ENCODE measurements at regions not wholly inside any gene's neighbourhood (a gene's known extent, or its start where the extent isn't known, plus 50 kb on each side); places are given as distances from the start of the nearest gene placed in this dataset.
"Not testable (repeated sequence)": the region's sequence is repeated elsewhere in the genome, so short reads cannot be mapped to it uniquely, and the experiment has no call there.

- not testable (repeated sequence) for H3K4me3 Mint-ChIP-seq; ATAC-seq; H3K4me1 Mint-ChIP-seq (ENCODE audit: low read depth); DNase-seq; H3K9me3 Mint-ChIP-seq; H3K36me3 Mint-ChIP-seq (ENCODE audit: insufficient read depth)
- H3K27me3 Mint-ChIP-seq (ENCODE audit: low read depth), result peaks cover 14% of the 10 kb centered on the region
These were observed 60.5 kb downstream of the AREG start for GRCh38 chr4:74505355-74505978.

DNA sequence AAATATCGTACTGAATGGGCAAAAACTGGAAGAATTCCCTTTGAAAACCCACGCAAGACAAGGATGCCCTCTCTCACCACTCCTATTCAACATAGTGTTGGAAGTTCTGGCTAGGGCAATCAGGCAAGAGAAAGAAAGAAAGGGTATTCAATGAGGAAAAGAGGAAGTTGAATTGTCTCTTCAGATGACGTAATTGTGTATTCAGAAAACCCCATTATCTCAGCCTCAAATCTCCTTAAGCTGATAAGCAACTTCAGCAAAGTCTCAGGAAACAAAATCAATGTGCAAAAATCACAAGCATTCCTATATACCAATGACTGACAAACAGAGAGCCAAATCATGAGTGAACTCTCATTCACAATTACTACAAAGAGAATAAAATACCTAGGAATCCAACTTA, 64.4 kb downstream of the AREG start:
- not testable (repeated sequence) for H3K4me3 Mint-ChIP-seq; H3K9me3 Mint-ChIP-seq; H3K4me1 Mint-ChIP-seq (ENCODE audit: low read depth); ATAC-seq; DNase-seq; H3K27me3 Mint-ChIP-seq (ENCODE audit: low read depth); H3K36me3 Mint-ChIP-seq (ENCODE audit: insufficient read depth)

DNA sequence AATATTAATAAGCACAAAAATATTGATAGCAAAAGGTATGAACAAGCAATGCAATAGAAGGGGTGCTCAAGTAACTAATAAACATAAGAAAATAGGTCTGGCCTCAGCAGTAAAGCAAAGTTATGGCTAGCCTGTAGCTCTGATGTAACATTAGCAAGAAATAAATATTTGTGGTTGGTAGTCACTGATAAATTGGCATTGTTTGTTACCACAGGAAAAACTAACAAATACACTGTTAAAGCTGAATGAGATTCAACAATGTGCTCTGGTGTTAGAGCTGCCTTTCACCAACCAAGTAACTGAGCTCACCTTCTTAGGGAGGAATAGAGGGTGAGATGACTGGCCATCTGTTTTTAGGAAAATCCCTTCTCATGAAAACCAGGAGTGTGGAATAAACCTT, 71.4 kb downstream of the AREG start:
- H3K27me3 Mint-ChIP-seq (ENCODE audit: low read depth), result no peaks in the 10 kb centered on the region
- H3K9me3 Mint-ChIP-seq, result no peaks in the 10 kb centered on the region
- no peaks in the 10 kb centered on the region for H3K4me1 Mint-ChIP-seq (ENCODE audit: low read depth)
- H3K4me3 Mint-ChIP-seq, result no peak overlapping the region
- DNase-seq, result no peak
- ATAC-seq, result no peak
- H3K36me3 Mint-ChIP-seq (ENCODE audit: insufficient read depth), result no peaks in the 10 kb centered on the region

- no peaks in the 10 kb centered on the region for H3K4me1 Mint-ChIP-seq (ENCODE audit: low read depth)
- ATAC-seq (no peak), DNase-seq (no peak)
- no peaks in the 10 kb centered on the region for H3K36me3 Mint-ChIP-seq (ENCODE audit: insufficient read depth)
- H3K4me3 Mint-ChIP-seq, result no peak overlapping the region
- no peaks in the 10 kb centered on the region for H3K27me3 Mint-ChIP-seq (ENCODE audit: low read depth)
- H3K9me3 Mint-ChIP-seq, result no peaks in the 10 kb centered on the region
These were observed 73.1 kb downstream of the AREG start for GRCh38 chr4:74517996-74518395.

DNA sequence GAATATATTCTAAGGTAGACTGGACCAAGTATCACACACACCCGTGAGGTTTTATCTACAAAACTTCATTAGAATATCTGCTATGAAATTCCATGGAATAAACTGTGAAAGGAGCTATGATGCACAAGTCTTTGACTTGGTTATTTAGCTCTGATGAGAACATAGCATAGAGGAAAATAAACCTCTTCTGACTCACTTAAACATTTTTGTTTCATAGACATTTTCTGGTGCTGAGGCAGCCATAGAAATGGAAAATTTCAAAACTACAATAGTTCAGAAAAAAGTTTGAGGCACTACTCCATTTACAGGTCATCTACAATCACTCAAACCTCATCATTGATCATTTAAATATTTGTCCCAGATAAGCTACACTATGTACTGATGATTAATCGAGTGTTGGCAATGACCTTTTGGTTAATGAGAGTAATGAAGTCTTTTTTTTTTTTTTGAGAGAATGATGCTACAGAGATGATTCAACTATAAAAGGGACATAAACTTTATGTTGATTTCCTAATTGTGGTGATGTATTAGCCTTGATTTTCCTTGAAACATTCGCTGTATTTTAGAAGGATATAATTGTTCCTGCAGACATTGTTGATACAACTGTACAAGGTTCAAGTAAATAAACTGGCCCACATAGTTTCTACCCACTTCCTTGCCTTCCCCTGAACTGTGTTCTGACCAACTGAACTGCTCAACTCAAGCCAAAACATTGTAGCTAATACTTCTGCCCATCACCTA, 77.5 kb downstream of the AREG start:
- no peak overlapping the region for H3K4me3 Mint-ChIP-seq
- no peaks in the 10 kb centered on the region for H3K4me1 Mint-ChIP-seq (ENCODE audit: low read depth)
- H3K9me3 Mint-ChIP-seq, result no peaks in the 10 kb centered on the region
- no peaks in the 10 kb centered on the region for H3K27me3 Mint-ChIP-seq (ENCODE audit: low read depth)
- no peak for ATAC-seq
- DNase-seq, result no peak
- H3K36me3 Mint-ChIP-seq (ENCODE audit: insufficient read depth), result no peaks in the 10 kb centered on the region

GRCh38 chr4:74523096-74523495, 78.2 kb downstream of the AREG start:
- no peak for ATAC-seq
- Mint-ChIP-seq H3K9me3 (no peaks in the 10 kb centered on the region), H3K4me3 (no peak overlapping the region), H3K27me3 (ENCODE audit: low read depth) (no peaks in the 10 kb centered on the region), H3K36me3 (ENCODE audit: insufficient read depth) (no peaks in the 10 kb centered on the region), H3K4me1 (ENCODE audit: low read depth) (no peaks in the 10 kb centered on the region)
- DNase-seq, result no peak

DNA sequence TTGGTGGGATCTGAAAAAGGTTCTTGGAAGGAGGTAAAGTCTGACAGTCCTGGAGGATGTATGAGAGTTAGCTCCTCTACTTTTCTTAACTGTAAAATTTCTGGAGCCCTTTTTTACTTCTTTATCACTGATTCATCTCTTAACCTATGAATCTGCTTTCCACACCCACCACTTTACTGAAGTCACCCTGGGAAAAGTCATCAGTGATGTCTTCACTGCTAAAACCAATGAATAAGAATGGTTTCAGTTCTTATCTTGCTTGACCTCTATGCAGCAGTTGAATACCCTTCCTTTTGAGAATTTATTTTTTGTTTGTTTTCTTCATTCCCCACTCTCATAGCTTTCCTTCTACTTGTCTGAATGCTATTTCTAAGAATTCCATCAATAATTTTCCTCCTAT, 80.0 kb downstream of the AREG start:
- Mint-ChIP-seq H3K9me3 (no peaks in the 10 kb centered on the region), H3K36me3 (ENCODE audit: insufficient read depth) (no peaks in the 10 kb centered on the region), H3K4me3 (no peak overlapping the region), H3K27me3 (ENCODE audit: low read depth) (no peaks in the 10 kb centered on the region), H3K4me1 (ENCODE audit: low read depth) (no peaks in the 10 kb centered on the region)
- ATAC-seq (no peak), DNase-seq (no peak)

- Mint-ChIP-seq H3K9me3 (no peaks in the 10 kb centered on the region), H3K27me3 (ENCODE audit: low read depth) (no peaks in the 10 kb centered on the region), H3K4me3 (no peak overlapping the region), H3K36me3 (ENCODE audit: insufficient read depth) (no peaks in the 10 kb centered on the region), H3K4me1 (ENCODE audit: low read depth) (no peaks in the 10 kb centered on the region)
- DNase-seq, result no peak
- no peak for ATAC-seq
These were observed 82.1 kb downstream of the AREG start for GRCh38 chr4:74527049-74527448.

DNA sequence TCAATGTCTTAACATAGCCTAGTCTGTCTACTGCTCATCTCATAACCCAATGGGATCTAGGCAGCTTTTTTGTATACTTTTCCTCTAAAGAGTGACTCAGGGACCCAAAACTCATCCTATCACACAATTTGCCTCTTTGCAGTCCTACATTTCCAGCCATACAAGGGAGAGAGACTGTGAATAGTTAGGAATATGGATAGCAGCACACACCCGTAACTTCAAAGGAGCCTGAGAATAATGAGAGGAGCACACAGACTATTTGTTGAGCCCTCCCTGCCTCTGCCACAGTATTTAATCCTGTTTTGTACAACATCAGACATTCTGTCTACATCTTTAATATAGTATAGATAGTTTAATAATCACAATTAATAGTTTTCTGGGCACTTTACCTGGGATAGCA, 83.2 kb downstream of the AREG start:
- Mint-ChIP-seq H3K36me3 (ENCODE audit: insufficient read depth) (no peaks in the 10 kb centered on the region), H3K4me3 (no peak overlapping the region), H3K27me3 (ENCODE audit: low read depth) (no peaks in the 10 kb centered on the region), H3K9me3 (no peaks in the 10 kb centered on the region), H3K4me1 (ENCODE audit: low read depth) (no peaks in the 10 kb centered on the region)
- DNase-seq (no peak), ATAC-seq (no peak)

GRCh38 chr4:74529284-74530041, 84.5 kb downstream of the AREG start:
- DNase-seq (no peak), ATAC-seq (no peak)
- H3K9me3 Mint-ChIP-seq, result no peaks in the 10 kb centered on the region
- H3K4me1 Mint-ChIP-seq (ENCODE audit: low read depth), result no peaks in the 10 kb centered on the region
- no peaks in the 10 kb centered on the region for H3K27me3 Mint-ChIP-seq (ENCODE audit: low read depth)
- no peak overlapping the region for H3K4me3 Mint-ChIP-seq
- H3K36me3 Mint-ChIP-seq (ENCODE audit: insufficient read depth), result no peaks in the 10 kb centered on the region

DNA sequence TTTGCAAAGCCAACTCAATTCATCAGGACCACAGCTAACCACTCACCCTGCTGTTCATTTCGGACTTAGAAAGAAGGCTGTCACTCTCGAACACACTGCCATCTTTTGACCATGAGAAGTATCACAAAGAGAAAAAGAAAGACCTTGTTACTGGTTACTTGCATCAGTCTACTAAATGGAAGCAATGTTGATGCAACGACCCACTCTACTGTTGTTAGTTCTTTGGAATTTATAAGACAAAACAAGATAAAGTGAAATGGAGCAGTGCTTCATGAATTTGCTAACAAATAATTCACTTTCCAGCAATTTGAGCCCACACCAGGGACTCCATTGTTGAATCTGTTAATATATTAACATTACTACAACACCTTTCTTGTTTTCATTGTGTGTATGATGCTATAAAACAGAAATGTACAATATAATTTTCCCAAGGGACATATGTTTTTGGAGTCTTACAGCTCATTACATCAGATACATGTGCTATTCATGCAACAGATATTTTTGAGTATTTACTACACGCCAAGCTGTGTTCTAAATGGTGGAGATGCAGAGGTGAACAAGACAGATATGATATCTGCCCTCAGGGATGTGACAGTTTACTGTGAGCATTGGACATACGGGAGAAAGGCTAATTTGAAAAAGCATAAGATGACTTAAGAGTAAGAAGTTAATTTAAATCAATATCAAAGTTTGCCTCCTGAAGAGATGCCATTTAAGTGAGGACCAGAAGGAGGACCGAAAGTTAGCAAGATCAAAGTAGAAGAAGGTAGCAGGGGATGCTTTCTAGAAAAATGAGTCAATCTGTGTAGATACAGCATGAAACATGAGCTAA, 87.2 kb downstream of the AREG start:
- H3K9me3 Mint-ChIP-seq, result no peaks in the 10 kb centered on the region
- no peak overlapping the region for H3K4me3 Mint-ChIP-seq
- H3K36me3 Mint-ChIP-seq (ENCODE audit: insufficient read depth), result no peaks in the 10 kb centered on the region
- ATAC-seq (no peak), DNase-seq (no peak)
- peaks cover under 1% of the 10 kb centered on the region for H3K27me3 Mint-ChIP-seq (ENCODE audit: low read depth)
- H3K4me1 Mint-ChIP-seq (ENCODE audit: low read depth), result no peaks in the 10 kb centered on the region

- Mint-ChIP-seq H3K4me3 (no peak overlapping the region), H3K4me1 (ENCODE audit: low read depth) (no peaks in the 10 kb centered on the region), H3K27me3 (ENCODE audit: low read depth) (peaks cover 5% of the 10 kb centered on the region), H3K36me3 (ENCODE audit: insufficient read depth) (no peaks in the 10 kb centered on the region), H3K9me3 (no peaks in the 10 kb centered on the region)
- DNase-seq (no peak), ATAC-seq (no peak)
These were observed 89.2 kb downstream of the AREG start for GRCh38 chr4:74534121-74534520.

DNA sequence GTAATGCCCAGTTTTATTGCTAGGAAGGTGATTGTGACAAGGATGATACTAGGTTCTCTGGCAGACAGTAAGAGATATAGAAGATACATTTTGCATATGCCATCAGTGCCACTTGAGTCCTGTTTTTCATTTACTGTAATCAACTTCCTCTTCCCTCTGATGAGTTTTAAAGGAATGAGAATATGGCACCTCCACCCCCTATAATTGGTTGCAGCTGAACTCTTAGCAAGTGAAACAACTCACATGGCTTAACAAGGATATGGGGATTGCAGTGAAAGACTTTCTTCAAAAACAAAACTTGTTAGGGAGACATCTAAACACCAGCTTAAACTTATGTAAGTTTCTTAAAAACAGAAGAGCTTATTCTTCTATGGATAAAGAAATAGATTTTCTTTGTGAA, 90.0 kb downstream of the AREG start:
- peaks cover 5% of the 10 kb centered on the region for H3K27me3 Mint-ChIP-seq (ENCODE audit: low read depth)
- no peaks in the 10 kb centered on the region for H3K9me3 Mint-ChIP-seq
- no peak for DNase-seq
- H3K4me1 Mint-ChIP-seq (ENCODE audit: low read depth), result no peaks in the 10 kb centered on the region
- ATAC-seq, result no peak
- no peaks in the 10 kb centered on the region for H3K36me3 Mint-ChIP-seq (ENCODE audit: insufficient read depth)
- H3K4me3 Mint-ChIP-seq, result no peak overlapping the region

GRCh38 chr4:74535512-74535911, 90.6 kb downstream of the AREG start:
- H3K27me3 Mint-ChIP-seq (ENCODE audit: low read depth), result peaks cover 5% of the 10 kb centered on the region
- ATAC-seq (no peak), DNase-seq (no peak)
- H3K4me1 Mint-ChIP-seq (ENCODE audit: low read depth), result no peaks in the 10 kb centered on the region
- H3K4me3 Mint-ChIP-seq, result no peak overlapping the region
- no peaks in the 10 kb centered on the region for H3K36me3 Mint-ChIP-seq (ENCODE audit: insufficient read depth)
- H3K9me3 Mint-ChIP-seq, result no peaks in the 10 kb centered on the region
